Bronchial epithelial cell (primary cell): ENCODE measurements at regions not wholly inside any gene's neighbourhood (a gene's known extent, or its start where the extent isn't known, plus 50 kb on each side); places are given as distances from the start of the nearest gene placed in this dataset.

Source experiments
- DNase-seq: peaks from one replicate; pipeline ENCODE4 v3.0.0-alpha.2; 2010; ENCODE audit warnings: low read depth
- FAIRE-seq: peaks from 2 replicates; lab custom pipeline; 2011; peaks lifted over from hg19 to GRCh38; lab: Jason Lieb, UNC
- H3K27me3 ChIP-seq: 2 replicates; pipeline ENCODE4 v1.5.1; 2011; ENCODE audit warnings: low read length; ENCODE audit not compliant: control insufficient read depth, insufficient read depth
- H3K36me3 ChIP-seq: 2 replicates; pipeline ENCODE4 v1.5.1; 2011; ENCODE audit warnings: low read length; ENCODE audit not compliant: control insufficient read depth, insufficient read depth
- H3K4me3 ChIP-seq: 2 replicates; pipeline ENCODE4 v1.5.1; 2011; ENCODE audit warnings: mild to moderate bottlenecking, low read depth, low read length, control low read depth
- TF ChIP-seq, protein P1 (sequence below): IDR thresholded peaks from 2 replicates; pipeline ENCODE4 v1.5.1; 2011; ENCODE audit warnings: mild to moderate bottlenecking, moderate library complexity, low read length, control low read depth, inconsistent platforms; ENCODE audit not compliant: insufficient read depth, severe bottlenecking

DNA sequence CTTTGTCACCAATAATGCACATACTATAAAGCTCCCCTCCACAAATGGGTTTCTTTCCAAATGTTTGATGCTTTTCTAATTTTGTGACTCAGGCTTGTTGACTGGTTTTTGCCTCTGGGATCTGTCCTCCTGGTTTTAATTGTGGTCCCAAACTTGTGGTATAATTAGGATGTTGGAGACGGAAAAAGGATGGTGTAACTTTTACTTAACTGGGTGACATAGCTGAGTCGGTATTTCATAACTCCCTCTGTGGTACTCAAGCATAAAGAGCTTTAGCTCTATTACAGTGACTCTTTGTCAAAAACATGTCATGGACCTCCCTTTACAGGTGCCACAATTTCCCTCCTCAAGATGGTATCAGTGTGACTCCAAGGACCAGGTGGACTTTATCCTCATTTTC lies 119.7 kb upstream of the RBPJ start:
- H3K4me3 ChIP-seq = no peak overlapping the region
- H3K27me3 ChIP-seq = peaks cover 28% of the 10 kb centered on the region
- TF ChIP-seq, protein P1, sequence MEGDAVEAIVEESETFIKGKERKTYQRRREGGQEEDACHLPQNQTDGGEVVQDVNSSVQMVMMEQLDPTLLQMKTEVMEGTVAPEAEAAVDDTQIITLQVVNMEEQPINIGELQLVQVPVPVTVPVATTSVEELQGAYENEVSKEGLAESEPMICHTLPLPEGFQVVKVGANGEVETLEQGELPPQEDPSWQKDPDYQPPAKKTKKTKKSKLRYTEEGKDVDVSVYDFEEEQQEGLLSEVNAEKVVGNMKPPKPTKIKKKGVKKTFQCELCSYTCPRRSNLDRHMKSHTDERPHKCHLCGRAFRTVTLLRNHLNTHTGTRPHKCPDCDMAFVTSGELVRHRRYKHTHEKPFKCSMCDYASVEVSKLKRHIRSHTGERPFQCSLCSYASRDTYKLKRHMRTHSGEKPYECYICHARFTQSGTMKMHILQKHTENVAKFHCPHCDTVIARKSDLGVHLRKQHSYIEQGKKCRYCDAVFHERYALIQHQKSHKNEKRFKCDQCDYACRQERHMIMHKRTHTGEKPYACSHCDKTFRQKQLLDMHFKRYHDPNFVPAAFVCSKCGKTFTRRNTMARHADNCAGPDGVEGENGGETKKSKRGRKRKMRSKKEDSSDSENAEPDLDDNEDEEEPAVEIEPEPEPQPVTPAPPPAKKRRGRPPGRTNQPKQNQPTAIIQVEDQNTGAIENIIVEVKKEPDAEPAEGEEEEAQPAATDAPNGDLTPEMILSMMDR = no peak
- no peaks in the 10 kb centered on the region for H3K36me3 ChIP-seq
- no peak for FAIRE-seq
- no peak for DNase-seq

DNA sequence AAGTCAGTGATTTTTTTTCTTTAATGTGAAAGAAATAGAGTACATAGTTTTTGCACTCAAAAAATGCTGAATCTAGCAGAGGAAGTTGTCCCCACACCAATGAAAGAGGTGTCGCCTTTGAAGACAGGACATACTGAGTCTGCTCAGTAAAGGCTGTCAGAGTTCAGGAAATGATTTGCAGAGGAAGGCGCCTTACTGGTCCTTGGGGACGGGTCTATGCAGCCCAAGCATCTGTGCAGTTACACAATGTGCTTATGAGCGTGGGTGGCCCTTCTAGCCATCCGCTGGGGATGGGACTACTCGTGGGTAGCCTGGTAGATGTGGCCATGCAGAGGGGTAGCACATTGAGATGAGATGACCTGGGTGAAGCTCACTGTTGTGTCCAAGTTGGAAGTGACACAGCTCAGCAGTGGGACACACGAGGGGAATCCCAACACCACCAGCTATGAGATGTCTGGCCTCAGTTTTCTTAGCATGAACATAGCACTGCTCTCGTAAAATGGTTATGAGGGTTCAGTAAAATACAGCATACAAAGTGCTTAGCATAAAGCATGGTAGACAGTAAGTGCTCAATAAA lies 116.5 kb upstream of the RBPJ start:
- Histone ChIP-seq H3K36me3 (no peaks in the 10 kb centered on the region), H3K27me3 (peaks cover 35% of the 10 kb centered on the region), H3K4me3 (no peak overlapping the region)
- TF ChIP-seq, protein P1 = no peak
- DNase-seq = no peak
- no peak for FAIRE-seq

DNA sequence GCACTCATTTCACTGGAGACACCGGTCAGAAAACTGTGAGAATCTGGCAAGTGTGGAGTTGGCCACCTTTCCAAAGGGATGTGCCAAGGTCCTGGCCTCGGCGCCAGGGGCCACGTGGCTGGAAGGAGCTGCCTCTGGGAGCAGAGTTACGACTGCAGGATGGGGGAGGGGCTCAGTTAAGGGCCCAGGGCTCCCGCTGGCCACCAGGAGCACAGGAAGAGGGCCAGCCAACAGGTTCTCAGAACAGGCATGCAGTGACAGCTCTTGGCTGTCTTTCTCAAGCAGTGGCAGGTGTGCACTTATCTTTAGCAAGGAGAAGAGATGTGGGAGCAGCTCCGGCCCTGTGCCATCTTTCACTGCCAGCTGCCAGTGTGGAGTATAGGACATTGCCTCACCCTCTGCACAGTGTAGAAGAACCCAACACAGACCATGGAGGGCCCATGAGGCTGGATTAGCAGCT lies 115.9 kb upstream of the RBPJ start:
- Histone ChIP-seq H3K36me3 (no peaks in the 10 kb centered on the region), H3K27me3 (peaks cover 32% of the 10 kb centered on the region), H3K4me3 (no peak overlapping the region)
- TF ChIP-seq, protein P1 = no peak
- FAIRE-seq (no peak), DNase-seq (no peak)

DNA sequence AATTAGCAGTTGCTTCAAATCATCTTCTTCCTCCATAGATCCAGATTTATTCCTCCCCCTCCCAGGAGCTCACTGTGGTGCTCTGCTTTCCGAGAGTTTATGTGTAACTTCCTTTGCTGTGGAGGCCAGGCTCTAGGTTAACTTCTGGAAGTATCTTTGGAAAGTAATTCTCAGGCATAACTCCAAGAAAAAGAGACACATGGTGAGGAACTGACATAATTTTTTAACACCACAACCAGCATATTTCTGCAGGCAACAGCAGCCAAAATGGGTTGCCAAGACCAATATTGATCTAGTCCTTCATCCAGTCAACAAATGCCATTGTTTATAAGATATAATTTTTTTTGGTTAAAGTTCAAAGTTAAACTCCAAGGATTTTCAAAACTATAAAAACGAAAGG lies 114.5 kb upstream of the RBPJ start:
- Histone ChIP-seq H3K36me3 (no peaks in the 10 kb centered on the region), H3K27me3 (peaks cover 24% of the 10 kb centered on the region), H3K4me3 (no peak overlapping the region)
- no peak for FAIRE-seq
- TF ChIP-seq, protein P1 = no peak
- DNase-seq = no peak

DNA sequence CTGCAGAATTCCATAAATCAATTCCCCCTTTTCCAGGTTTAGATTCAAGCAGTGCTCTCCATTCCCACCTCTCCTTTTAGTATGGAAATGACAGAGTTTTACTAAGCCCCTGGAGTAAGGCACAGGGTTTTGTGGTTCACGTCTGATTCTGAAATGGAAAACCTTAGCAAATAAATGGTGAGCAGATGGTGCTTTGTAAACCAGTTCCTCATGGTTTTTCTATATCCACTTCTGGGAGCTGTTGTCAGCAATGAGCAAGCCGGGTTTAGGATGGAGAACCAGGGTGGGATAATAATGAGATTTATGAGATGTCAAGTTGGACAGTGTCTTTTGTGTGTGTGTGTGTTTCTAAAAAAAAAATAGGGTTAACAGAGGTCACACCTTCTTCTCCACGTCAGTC lies 113.8 kb upstream of the RBPJ start:
- Histone ChIP-seq H3K36me3 (no peaks in the 10 kb centered on the region), H3K27me3 (peaks cover 21% of the 10 kb centered on the region), H3K4me3 (no peak overlapping the region)
- TF ChIP-seq, protein P1 = no peak
- FAIRE-seq = no peak
- no peak for DNase-seq

DNA sequence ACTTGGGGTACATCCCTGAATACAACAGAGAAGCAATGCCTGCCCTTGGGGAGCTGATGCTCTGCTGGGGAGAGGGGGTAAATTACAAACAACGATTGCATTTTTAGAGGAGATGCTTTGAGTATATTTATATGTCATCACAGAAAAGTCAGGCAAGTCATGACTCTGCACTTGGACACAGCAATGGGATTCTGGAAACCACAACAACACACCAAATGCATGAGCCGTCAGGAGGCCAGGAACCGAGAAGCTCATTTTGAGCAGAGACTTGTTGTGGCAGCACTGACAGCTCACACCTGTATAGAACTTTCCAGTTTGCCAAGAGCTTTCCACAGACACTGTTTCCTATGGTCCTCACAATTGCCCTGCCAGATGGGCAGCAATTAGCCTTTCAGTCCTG lies 113.2 kb upstream of the RBPJ start:
- Histone ChIP-seq H3K4me3 (no peak overlapping the region), H3K27me3 (peaks cover 18% of the 10 kb centered on the region), H3K36me3 (no peaks in the 10 kb centered on the region)
- no peak for FAIRE-seq
- DNase-seq = peak; percentile 37
- TF ChIP-seq, protein P1 = no peak
